Peyer's patch (tissue), 4 donors: ENCODE measurements at regions not wholly inside any gene's neighbourhood (a gene's known extent, or its start where the extent isn't known, plus 50 kb on each side); places are given as distances from the start of the nearest gene placed in this dataset.

Source experiments
- POLR2A ChIP-seq, 2 donors: fragments of 450-650 bp; IDR thresholded peaks; one replicate each; pipeline ENCODE4 v1.5.1; 2017; ENCODE audit warnings: antibody characterized with exemption in 2 of 2, mild to moderate bottlenecking in 2 of 2, moderate library complexity in 2 of 2
- TF ChIP-seq, protein P1 (sequence below), 6 experiments: fragments of 450-650 bp in 4 of 6; fragments of 200-600 bp in 2 of 6; sonication (generic) in 1 of 6; IDR thresholded peaks; one replicate each; pipeline ENCODE4 v1.5.1; 2017 to 2019; ENCODE audit warnings: antibody characterized with exemption in 6 of 6, mild to moderate bottlenecking in 3 of 6, moderate library complexity in 1 of 6

DNA sequence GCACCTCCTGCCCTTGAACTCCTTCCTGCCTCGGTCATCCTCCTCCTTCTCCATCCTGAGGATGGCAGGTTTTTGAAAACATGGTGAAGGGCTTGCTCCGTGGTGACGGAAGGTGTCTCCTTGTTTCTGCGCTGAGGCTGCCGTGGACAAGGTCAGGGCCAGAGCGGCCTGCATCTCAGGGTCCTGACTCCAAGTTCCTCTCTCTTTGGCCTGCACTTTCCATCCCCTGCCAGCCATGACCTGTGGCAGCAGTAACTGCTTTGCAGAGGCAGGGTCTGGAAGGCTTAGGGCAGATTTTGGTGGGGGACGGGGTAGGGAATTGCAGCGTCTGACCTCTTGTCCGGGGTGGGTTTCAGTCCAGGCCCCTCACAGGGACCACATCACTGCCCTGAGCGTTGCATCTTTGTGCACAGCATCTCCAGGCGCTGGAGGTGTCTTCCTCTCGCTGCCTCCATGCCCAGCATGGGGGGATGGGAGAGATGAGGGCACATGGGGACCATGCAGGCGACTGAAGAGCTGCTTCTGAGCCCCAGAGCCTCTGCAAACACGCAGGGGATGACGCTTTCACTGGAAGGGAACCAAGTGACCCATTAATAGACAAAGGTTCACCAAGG, 216.8 kb downstream of the TEX29 start:
- TF ChIP-seq, protein P1, sequence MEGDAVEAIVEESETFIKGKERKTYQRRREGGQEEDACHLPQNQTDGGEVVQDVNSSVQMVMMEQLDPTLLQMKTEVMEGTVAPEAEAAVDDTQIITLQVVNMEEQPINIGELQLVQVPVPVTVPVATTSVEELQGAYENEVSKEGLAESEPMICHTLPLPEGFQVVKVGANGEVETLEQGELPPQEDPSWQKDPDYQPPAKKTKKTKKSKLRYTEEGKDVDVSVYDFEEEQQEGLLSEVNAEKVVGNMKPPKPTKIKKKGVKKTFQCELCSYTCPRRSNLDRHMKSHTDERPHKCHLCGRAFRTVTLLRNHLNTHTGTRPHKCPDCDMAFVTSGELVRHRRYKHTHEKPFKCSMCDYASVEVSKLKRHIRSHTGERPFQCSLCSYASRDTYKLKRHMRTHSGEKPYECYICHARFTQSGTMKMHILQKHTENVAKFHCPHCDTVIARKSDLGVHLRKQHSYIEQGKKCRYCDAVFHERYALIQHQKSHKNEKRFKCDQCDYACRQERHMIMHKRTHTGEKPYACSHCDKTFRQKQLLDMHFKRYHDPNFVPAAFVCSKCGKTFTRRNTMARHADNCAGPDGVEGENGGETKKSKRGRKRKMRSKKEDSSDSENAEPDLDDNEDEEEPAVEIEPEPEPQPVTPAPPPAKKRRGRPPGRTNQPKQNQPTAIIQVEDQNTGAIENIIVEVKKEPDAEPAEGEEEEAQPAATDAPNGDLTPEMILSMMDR (IDR thresholded peaks at IDR 0.05) = no peak
- TF ChIP-seq POLR2A (IDR thresholded peaks at IDR 0.05) = no peak
